ENCODE measurements at regions not wholly inside any gene's neighbourhood (a gene's known extent, or its start where the extent isn't known, plus 50 kb on each side); places are given as distances from the start of the nearest gene placed in this dataset.

DNA sequence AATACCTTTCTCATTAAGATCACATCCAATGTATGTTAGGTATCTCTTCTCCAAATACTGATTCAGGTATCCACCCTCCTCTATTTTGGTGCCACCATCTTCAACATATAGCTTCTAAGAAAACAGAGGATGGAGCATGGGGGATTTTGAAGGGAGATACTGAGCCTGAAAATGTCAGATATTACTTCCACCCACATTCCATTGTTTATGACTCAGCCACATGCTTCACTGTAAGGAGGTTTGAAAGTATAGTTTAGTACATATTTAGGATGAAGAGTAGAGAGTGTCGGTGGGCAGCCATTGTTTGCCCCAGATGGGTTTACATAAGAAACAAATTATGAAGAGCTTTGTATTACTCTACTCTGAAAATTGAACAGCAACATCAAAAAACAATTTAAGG is 286.7 kb downstream of the TFAP2B start:
- no peak for TF ChIP-seq ZNF501 (CRISPR knock-in tag; IDR thresholded peaks at IDR 0.05)
- no peak for TF ChIP-seq PITX1 (CRISPR knock-in tag; IDR thresholded peaks at IDR 0.05)
- TF ChIP-seq RCOR2 (CRISPR knock-in tag; IDR thresholded peaks at IDR 0.05) = no peak
- TF ChIP-seq MYC (CRISPR knock-in tag; IDR thresholded peaks at IDR 0.05; ENCODE audit: borderline replicate concordance) = no peak
- TF ChIP-seq KAT2B (IDR thresholded peaks at IDR 0.05; ENCODE audit: borderline replicate concordance, low read depth, low read length) = no peak
- no peak for TF ChIP-seq ZNF136 (CRISPR knock-in tag; IDR thresholded peaks at IDR 0.05; ENCODE audit: low read depth)
- TF ChIP-seq DNMT3B (CRISPR knock-in tag; conservative IDR thresholded peaks at IDR 0.05) = no peak
- TF ChIP-seq ZNF879 (CRISPR knock-in tag; IDR thresholded peaks at IDR 0.05) = no peak
- TF ChIP-seq FOXJ3 (CRISPR knock-in tag; IDR thresholded peaks at IDR 0.05; ENCODE audit: borderline replicate concordance) = no peak
- no peak for TF ChIP-seq PATZ1 (CRISPR knock-in tag; IDR thresholded peaks at IDR 0.05)
- TF ChIP-seq REL (CRISPR knock-in tag; conservative IDR thresholded peaks at IDR 0.05) = no peak
- TF ChIP-seq UBTF (CRISPR knock-in tag; IDR thresholded peaks at IDR 0.05) = no peak
- no peak for TF ChIP-seq RORA (CRISPR knock-in tag; IDR thresholded peaks at IDR 0.05)
- no peak for TF ChIP-seq ZNF207 (IDR thresholded peaks at IDR 0.05; ENCODE audit: borderline replicate concordance)
- H2AFZ ChIP-seq (ENCODE audit: low read length) = no peak overlapping the region
- H3K4me3 ChIP-seq (replicated peaks in 1 of 3; ENCODE audit: insufficient read depth in 1 of 3, low read depth in 2 of 3, low read length in 3 of 3) = no peak overlapping the region
- H3K79me2 ChIP-seq (ENCODE audit: insufficient read depth, low read length) = no peaks in the 10 kb centered on the region
- no peaks in the 10 kb centered on the region for H3K36me3 ChIP-seq (replicated peaks in 1 of 2; ENCODE audit: control insufficient read depth in 1 of 2, insufficient read depth in 2 of 2, low read length in 2 of 2)
- peaks cover 31% of the 10 kb centered on the region for H3K9me3 ChIP-seq (ENCODE audit: low read length)
- in situ Hi-C loops (cut with HindIII; ENCODE audit: extremely low pct_ligation_motif_present, low pct_unique_long_range_greater_than_20kb) (no loop called here), intact Hi-C loops (cut with micrococcal nuclease; ENCODE audit: unreplicated experiment) (no loop called here)
- ChIA-PET POLR2A (no interaction called here), CTCF (ENCODE audit: low intra/inter-chr PET ratio, low total read pairs) (no interaction called here)
- FAIRE-seq (no peak), ATAC-seq (no peak), DNase-seq (ENCODE audit: low spot score) (no peak)
- H3K27me3 ChIP-seq (ENCODE audit: control insufficient read depth in 1 of 2, insufficient read depth in 2 of 2, low read length in 2 of 2) = no peaks in the 10 kb centered on the region
- no peak overlapping the region for H3K4me2 ChIP-seq (ENCODE audit: low read depth, low read length)
- BruUV-seq (replicated peaks) = no TSS peak
- no peak overlapping the region for H3K27ac ChIP-seq (ENCODE audit: extremely low read length, insufficient read depth, low read length)
- no peaks in the 10 kb centered on the region for H4K20me1 ChIP-seq (ENCODE audit: insufficient read depth, low read length)
- 25% methylated on average over 1 of the region's 1 CpG for WGBS (ENCODE audit: low lambda C conversion rate)
- H3K4me1 ChIP-seq (ENCODE audit: insufficient read depth, low read length) = no peaks in the 10 kb centered on the region
- no peak overlapping the region for H3K9ac ChIP-seq (ENCODE audit: insufficient read depth, low read depth, low read length)
